ENCODE measurements at regions not wholly inside any gene's neighbourhood (a gene's known extent, or its start where the extent isn't known, plus 50 kb on each side); places are given as distances from the start of the nearest gene placed in this dataset.

- no peak overlapping the region for H3K4me2 ChIP-seq (ENCODE audit: insufficient read depth, low read length)
- no peaks in the 10 kb centered on the region for H3K9me1 ChIP-seq (replicated peaks; ENCODE audit: control insufficient read depth, extremely low read depth, insufficient read depth, low read length)
- dilution Hi-C loops (cut with MboI; ENCODE audit: extremely low pct_ligation_motif_present, low sequenced_read_pairs) = no loop called here
- no peaks in the 10 kb centered on the region for H3K9me3 ChIP-seq (replicated peaks; ENCODE audit: control insufficient read depth, insufficient read depth, low read length)
- CTCF ChIA-PET = no interaction called here
- no peaks in the 10 kb centered on the region for H3K4me1 ChIP-seq (ENCODE audit: control insufficient read depth, extremely low read depth, insufficient read depth, low read length)
- DNase-seq (ENCODE audit: low read depth, low spot score) (no peak), FAIRE-seq (no peak)
- H3K9ac ChIP-seq (replicated peaks; ENCODE audit: extremely low read depth, insufficient read depth, low read length) = no peak overlapping the region
- intact Hi-C loops (cut with micrococcal nuclease) = no loop called here
- no peaks in the 10 kb centered on the region for H3K27me3 ChIP-seq (ENCODE audit: control insufficient read depth in 2 of 2, insufficient read depth in 2 of 2, low read length in 2 of 2)
- no peaks in the 10 kb centered on the region for H3K36me3 ChIP-seq (ENCODE audit: control insufficient read depth in 2 of 2, extremely low read depth in 1 of 2, insufficient read depth in 2 of 2, low read length in 2 of 2)
- no peak overlapping the region for H3K27ac ChIP-seq (ENCODE audit: insufficient read depth, low read depth, low read length)
- no peaks in the 10 kb centered on the region for H3K79me2 ChIP-seq (ENCODE audit: control insufficient read depth, insufficient read depth, low read length)
- no peaks in the 10 kb centered on the region for H4K20me1 ChIP-seq (replicated peaks; ENCODE audit: control insufficient read depth, extremely low read depth, insufficient read depth, low read length)
- BruUV-seq (replicated peaks) = no TSS peak
- TF ChIP-seq FOS (IDR thresholded peaks at IDR 0.05; ENCODE audit: borderline replicate concordance, insufficient read depth, low read length) (no peak), MAX (IDR thresholded peaks at IDR 0.05; ENCODE audit: insufficient read depth, insufficient read length) (no peak), JUN (IDR thresholded peaks at IDR 0.05; ENCODE audit: borderline replicate concordance, insufficient read depth, insufficient read length, low read depth) (no peak), EZH2 (IDR thresholded peaks at IDR 0.05; ENCODE audit: borderline replicate concordance, low read depth, low read length, severe bottlenecking) (no peak), MYC (IDR thresholded peaks at IDR 0.05; ENCODE audit: low read depth, low read length) (no peak), POLR2A (IDR thresholded peaks at IDR 0.05; ENCODE audit: low read depth, low read length) (no peak), POLR2AphosphoS5 (IDR thresholded peaks at IDR 0.05; ENCODE audit: insufficient read depth, low read depth, low read length) (no peak), GATA2 (IDR thresholded peaks at IDR 0.05; ENCODE audit: insufficient read depth, insufficient read length, low read depth, low read length) (no peak)
- TF ChIP-seq, protein P1, sequence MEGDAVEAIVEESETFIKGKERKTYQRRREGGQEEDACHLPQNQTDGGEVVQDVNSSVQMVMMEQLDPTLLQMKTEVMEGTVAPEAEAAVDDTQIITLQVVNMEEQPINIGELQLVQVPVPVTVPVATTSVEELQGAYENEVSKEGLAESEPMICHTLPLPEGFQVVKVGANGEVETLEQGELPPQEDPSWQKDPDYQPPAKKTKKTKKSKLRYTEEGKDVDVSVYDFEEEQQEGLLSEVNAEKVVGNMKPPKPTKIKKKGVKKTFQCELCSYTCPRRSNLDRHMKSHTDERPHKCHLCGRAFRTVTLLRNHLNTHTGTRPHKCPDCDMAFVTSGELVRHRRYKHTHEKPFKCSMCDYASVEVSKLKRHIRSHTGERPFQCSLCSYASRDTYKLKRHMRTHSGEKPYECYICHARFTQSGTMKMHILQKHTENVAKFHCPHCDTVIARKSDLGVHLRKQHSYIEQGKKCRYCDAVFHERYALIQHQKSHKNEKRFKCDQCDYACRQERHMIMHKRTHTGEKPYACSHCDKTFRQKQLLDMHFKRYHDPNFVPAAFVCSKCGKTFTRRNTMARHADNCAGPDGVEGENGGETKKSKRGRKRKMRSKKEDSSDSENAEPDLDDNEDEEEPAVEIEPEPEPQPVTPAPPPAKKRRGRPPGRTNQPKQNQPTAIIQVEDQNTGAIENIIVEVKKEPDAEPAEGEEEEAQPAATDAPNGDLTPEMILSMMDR (IDR thresholded peaks at IDR 0.05; ENCODE audit: extremely low read depth in 1 of 2, insufficient read depth in 1 of 2, low read depth in 1 of 2, low read length in 2 of 2) = no peak
- H3K4me3 ChIP-seq (replicated peaks in 1 of 3; ENCODE audit: insufficient read depth in 1 of 3, low read depth in 1 of 3, low read length in 3 of 3) = no peak overlapping the region
- POLR2A ChIA-PET = no interaction called here
- H2AFZ ChIP-seq (ENCODE audit: low read depth, low read length) = no peak overlapping the region
Observed at GRCh38 chr9:108743416-108743815, 112.4 kb downstream of the ACTL7B start.

Data from endothelial cell of umbilical vein (primary cell).